Thyroid gland (tissue), 4 donors: ENCODE measurements at regions not wholly inside any gene's neighbourhood (a gene's known extent, or its start where the extent isn't known, plus 50 kb on each side); places are given as distances from the start of the nearest gene placed in this dataset.
"Not testable (repeated sequence)": the region's sequence is repeated elsewhere in the genome, so short reads cannot be mapped to it uniquely, and the experiment has no call there.

Source experiments
- DNase-seq, 2 donors: peaks; one replicate each; pipeline ENCODE4 v3.0.0-alpha.2; 2019
- H3K27ac ChIP-seq, 3 donors: fragments of 200-600 bp; sonication (generic); 1 replicate in 2 of 3; 2 replicates in 1 of 3; pipeline ENCODE4 v1.5.1; 2016 to 2019; ENCODE audit warnings: mild to moderate bottlenecking in 1 of 3, moderate library complexity in 1 of 3
- H3K27me3 ChIP-seq: fragments of 200-600 bp; sonication (generic); one replicate; pipeline ENCODE4 v1.5.1; 2019
- H3K36me3 ChIP-seq, 2 donors: fragments of 200-600 bp; sonication (generic); one replicate each; pipeline ENCODE4 v1.5.1; 2016 to 2019
- H3K4me1 ChIP-seq, 2 donors: fragments of 200-600 bp; sonication (generic); one replicate each; pipeline ENCODE4 v1.5.1; 2017 to 2019
- H3K4me3 ChIP-seq, 3 donors: fragments of 200-600 bp; sonication (generic); replicated peaks in 1 of 3; 1 replicate in 2 of 3; 2 replicates in 1 of 3; pipeline ENCODE4 v1.5.1; 2016; ENCODE audit warnings: mild to moderate bottlenecking in 1 of 3
- H3K9me3 ChIP-seq: fragments of 200-600 bp; sonication (generic); one replicate; pipeline ENCODE4 v1.5.1; 2017
- POLR2A ChIP-seq, 2 donors: fragments of 450-650 bp; IDR thresholded peaks; one replicate each; pipeline ENCODE4 v1.6.1; 2017; ENCODE audit warnings: antibody characterized with exemption in 2 of 2, mild to moderate bottlenecking in 2 of 2, moderate library complexity in 1 of 2
- WGBS, 2 donors: methylation state at CpG; one replicate each; pipeline ENCODE4 v1.1.5; 2017; 5-methylcytosine and 5-hydroxymethylcytosine counted together
- intact Hi-C: fragments of 100-400 bp; cut with DNase I; formaldehyde crosslinking; loops from one replicate; pipeline ENCODE4 v1.15.1; 2023
- TF ChIP-seq, protein P1 (sequence below), 6 experiments: fragments of 200-600 bp in 3 of 6; fragments of 450-650 bp in 3 of 6; sonication (generic) in 3 of 6; IDR thresholded peaks; one replicate each; pipeline ENCODE4 v1.5.1; 2016 to 2019; ENCODE audit warnings: antibody characterized with exemption in 6 of 6, mild to moderate bottlenecking in 2 of 6, inconsistent platforms in 1 of 6, moderate library complexity in 1 of 6

DNA sequence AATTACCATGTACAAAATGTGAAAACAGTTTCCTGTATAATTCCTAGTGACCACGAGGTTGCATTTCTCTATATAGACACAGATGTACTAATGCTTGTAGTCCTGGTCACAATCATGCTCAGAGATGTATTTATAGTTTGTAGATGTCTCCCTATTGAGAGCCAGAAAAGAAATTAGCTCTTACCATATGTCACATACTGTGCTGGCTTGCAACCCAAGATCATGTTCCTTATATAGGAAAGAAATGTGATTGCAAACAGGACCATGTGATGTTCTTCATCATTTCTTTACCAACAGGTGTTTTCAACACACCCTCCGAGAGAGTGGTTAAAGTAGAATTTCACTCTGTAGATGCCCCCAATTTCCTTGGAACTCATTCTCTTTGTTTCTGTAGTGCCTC, 369.4 kb downstream of the CBLN4 start:
- no peaks in the 10 kb centered on the region for H3K9me3 ChIP-seq
- no peak for DNase-seq
- H3K4me3 ChIP-seq = no peak overlapping the region
- TF ChIP-seq, protein P1, sequence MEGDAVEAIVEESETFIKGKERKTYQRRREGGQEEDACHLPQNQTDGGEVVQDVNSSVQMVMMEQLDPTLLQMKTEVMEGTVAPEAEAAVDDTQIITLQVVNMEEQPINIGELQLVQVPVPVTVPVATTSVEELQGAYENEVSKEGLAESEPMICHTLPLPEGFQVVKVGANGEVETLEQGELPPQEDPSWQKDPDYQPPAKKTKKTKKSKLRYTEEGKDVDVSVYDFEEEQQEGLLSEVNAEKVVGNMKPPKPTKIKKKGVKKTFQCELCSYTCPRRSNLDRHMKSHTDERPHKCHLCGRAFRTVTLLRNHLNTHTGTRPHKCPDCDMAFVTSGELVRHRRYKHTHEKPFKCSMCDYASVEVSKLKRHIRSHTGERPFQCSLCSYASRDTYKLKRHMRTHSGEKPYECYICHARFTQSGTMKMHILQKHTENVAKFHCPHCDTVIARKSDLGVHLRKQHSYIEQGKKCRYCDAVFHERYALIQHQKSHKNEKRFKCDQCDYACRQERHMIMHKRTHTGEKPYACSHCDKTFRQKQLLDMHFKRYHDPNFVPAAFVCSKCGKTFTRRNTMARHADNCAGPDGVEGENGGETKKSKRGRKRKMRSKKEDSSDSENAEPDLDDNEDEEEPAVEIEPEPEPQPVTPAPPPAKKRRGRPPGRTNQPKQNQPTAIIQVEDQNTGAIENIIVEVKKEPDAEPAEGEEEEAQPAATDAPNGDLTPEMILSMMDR (IDR thresholded peaks at IDR 0.05) = no peak
- no peak for TF ChIP-seq POLR2A (IDR thresholded peaks at IDR 0.05)
- no peaks in the 10 kb centered on the region for H3K36me3 ChIP-seq
- no peaks in the 10 kb centered on the region for H3K4me1 ChIP-seq
- 66 to 77% methylated on average over 2 of the region's 2 CpGs for WGBS, 2 donors
- H3K27me3 ChIP-seq = no peaks in the 10 kb centered on the region
- no peak overlapping the region for H3K27ac ChIP-seq
- intact Hi-C loops = no loop called here

DNA sequence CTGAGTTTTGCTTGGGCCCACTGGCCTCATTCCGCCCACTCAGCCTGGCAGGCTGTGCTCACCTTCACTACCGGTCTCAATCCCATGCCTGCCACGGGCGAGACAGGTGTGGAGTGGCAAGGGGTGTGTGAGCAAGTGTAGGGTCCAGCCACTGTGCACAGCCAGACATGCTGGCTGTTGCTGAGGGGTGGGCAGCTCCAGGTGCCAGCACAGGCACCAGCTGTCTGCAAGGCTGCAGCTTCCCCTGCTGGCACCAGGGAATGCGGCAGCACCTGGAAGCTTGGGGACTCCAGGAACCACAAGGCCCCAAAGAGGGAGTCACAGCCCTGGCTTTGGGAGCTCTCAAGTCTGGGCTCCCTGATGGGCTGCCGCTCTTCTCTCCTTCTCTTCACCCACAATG, 372.7 kb downstream of the CBLN4 start:
- Histone ChIP-seq H3K4me3 (no peak overlapping the region), H3K27ac (no peak overlapping the region), H3K9me3 (no peaks in the 10 kb centered on the region), H3K36me3 (no peaks in the 10 kb centered on the region), H3K4me1 (no peaks in the 10 kb centered on the region), H3K27me3 (no peaks in the 10 kb centered on the region)
- 96 to 99% methylated on average over 6 of the region's 6 CpGs for WGBS, 2 donors
- no peak for TF ChIP-seq POLR2A (IDR thresholded peaks at IDR 0.05)
- TF ChIP-seq, protein P1 (IDR thresholded peaks at IDR 0.05) = no peak
- no peak for DNase-seq
- intact Hi-C loops = no loop called here

- H3K9me3 ChIP-seq, H3K4me1 ChIP-seq, DNase-seq, H3K27me3 ChIP-seq, H3K4me3 ChIP-seq, intact Hi-C loops, H3K36me3 ChIP-seq, H3K27ac ChIP-seq: not testable (repeated sequence)
- WGBS, 2 donors = 96 to 98% methylated on average over 4 of the region's 4 CpGs
These were observed 376.2 kb downstream of the CBLN4 start for GRCh38 chr20:55629143-55629542.

DNA sequence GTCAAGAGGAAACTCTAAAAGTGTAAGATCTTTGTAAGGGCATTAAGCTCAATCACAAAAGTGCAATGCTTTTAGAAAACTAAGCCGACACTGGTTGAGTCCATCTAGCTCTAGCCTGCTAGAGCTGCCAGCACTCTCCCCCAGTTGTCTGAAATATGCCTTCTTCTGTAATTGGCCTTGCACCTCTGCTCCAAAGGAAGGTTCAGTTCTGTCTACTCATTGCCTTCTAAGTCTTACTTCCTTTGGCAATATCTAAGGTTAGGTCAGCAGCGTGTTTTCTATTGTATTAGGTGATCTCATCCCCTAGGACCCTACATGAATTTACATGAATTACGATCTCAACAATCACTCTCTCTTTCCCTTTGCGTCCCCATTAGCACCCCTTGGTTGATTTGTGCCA, 378.6 kb downstream of the CBLN4 start:
- 93 to 96% methylated on average over 4 of the region's 4 CpGs for WGBS, 2 donors
- no peaks in the 10 kb centered on the region for H3K9me3 ChIP-seq
- no peak for TF ChIP-seq POLR2A (IDR thresholded peaks at IDR 0.05)
- TF ChIP-seq, protein P1 (IDR thresholded peaks at IDR 0.05) = no peak
- intact Hi-C loops = no loop called here
- no peak overlapping the region for H3K4me3 ChIP-seq
- no peak for DNase-seq
- H3K27me3 ChIP-seq = no peaks in the 10 kb centered on the region
- no peaks in the 10 kb centered on the region for H3K4me1 ChIP-seq
- no peak overlapping the region for H3K27ac ChIP-seq
- no peaks in the 10 kb centered on the region for H3K36me3 ChIP-seq

DNA sequence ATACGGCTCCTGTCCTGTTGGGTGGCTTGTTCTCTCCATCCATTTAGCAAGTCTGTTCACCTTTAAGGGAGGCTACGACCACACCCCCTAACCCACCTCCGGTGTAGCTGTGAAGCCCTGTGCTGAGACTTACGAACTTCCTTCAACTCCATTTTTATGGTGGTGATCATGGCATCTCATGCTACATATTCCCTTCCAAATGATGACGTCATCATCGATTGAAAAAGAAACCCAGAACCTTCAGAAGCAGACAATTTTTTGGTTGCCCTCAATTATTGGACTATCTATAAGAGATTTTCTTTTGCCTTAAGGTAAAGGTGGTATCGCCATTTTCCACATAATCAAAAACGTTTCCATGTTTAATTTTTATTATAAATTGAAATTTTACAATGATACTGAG, 389.0 kb downstream of the CBLN4 start:
- 87 to 89% methylated on average over 8 of the region's 8 CpGs for WGBS, 2 donors
- TF ChIP-seq POLR2A (IDR thresholded peaks at IDR 0.05) = no peak
- TF ChIP-seq, protein P1 (IDR thresholded peaks at IDR 0.05) = no peak
- intact Hi-C loops = no loop called here
- no peaks in the 10 kb centered on the region for H3K27me3 ChIP-seq
- H3K4me1 ChIP-seq = no peaks in the 10 kb centered on the region
- H3K4me3 ChIP-seq = no peak overlapping the region
- no peak overlapping the region for H3K27ac ChIP-seq
- no peaks in the 10 kb centered on the region for H3K9me3 ChIP-seq
- H3K36me3 ChIP-seq = no peaks in the 10 kb centered on the region
- DNase-seq = no peak

DNA sequence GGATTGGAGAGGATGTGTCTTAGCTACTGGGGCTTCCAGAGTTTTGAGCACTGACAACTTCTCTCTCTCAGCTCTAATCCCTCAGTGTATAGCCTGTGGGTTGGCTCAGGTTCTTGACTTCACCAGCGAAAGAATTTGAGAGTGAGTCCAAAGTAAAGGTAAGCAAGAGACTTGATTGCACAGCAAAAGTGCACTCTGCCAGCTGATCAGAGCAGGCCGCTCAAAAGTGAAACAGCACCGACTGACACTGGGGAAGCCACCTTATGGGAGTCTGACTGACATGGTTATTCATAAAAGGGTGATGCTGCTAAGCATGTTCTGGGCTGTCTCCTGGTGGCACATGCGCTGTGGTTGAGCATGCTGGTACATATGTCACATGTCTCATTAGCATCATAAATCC, 389.5 kb downstream of the CBLN4 start:
- no peaks in the 10 kb centered on the region for H3K9me3 ChIP-seq
- H3K27ac ChIP-seq = no peak overlapping the region
- no peaks in the 10 kb centered on the region for H3K36me3 ChIP-seq
- intact Hi-C loops = no loop called here
- no peaks in the 10 kb centered on the region for H3K27me3 ChIP-seq
- TF ChIP-seq, protein P1 (IDR thresholded peaks at IDR 0.05) = no peak
- no peak for TF ChIP-seq POLR2A (IDR thresholded peaks at IDR 0.05)
- no peak for DNase-seq
- WGBS, 2 donors = 85 to 93% methylated on average over 4 of the region's 4 CpGs
- H3K4me3 ChIP-seq = no peak overlapping the region
- H3K4me1 ChIP-seq = no peaks in the 10 kb centered on the region
